Panc1 (cell line): ENCODE measurements at regions not wholly inside any gene's neighbourhood (a gene's known extent, or its start where the extent isn't known, plus 50 kb on each side); places are given as distances from the start of the nearest gene placed in this dataset.

Source experiments
- ATAC-seq: fragments of 200-7000 bp; cut with Tn5 transposase; 2 replicates; pipeline ENCODE4 v1.9.1; 2020; ENCODE audit warnings: mild to moderate bottlenecking, moderate library complexity
- BruUV-seq: library from RNA; stranded (reverse); fragments of 400-500 nt; replicated peaks from 2 replicates; lab custom pipeline; 2021; lab: Mats Ljungman, UMichigan
- CTCF ChIA-PET: fragments of 300-600 bp; sonication (Branson Sonifier 250); formaldehyde crosslinking; loops from one replicate; lab custom pipeline; 2022; ENCODE audit warnings: antibody characterized with exemption; lab: Charles Lee
- POLR2A ChIA-PET: fragments of 300-600 bp; sonication (Branson Sonifier 250); formaldehyde crosslinking; loops from one replicate; lab custom pipeline; 2022; ENCODE audit warnings: antibody characterized with exemption; lab: Charles Lee
- DNase-seq: peaks from one replicate; pipeline ENCODE4 v3.0.0-alpha.2; 2010; ENCODE audit warnings: low read depth, low spot score
- H3K27ac ChIP-seq: 2 replicates; pipeline ENCODE4 v1.5.1; 2011; ENCODE audit warnings: mild to moderate bottlenecking, low read length, inconsistent platforms
- H3K27me3 ChIP-seq: fragments of 200-500 bp; sonication (Bioruptor generic); 2 replicates; pipeline ENCODE4 v1.6.0; 2014; ENCODE audit warnings: low read length, inconsistent platforms; ENCODE audit not compliant: control insufficient read depth, insufficient read depth
- H3K36me3 ChIP-seq: fragments of 200-500 bp; sonication (Bioruptor generic); 2 replicates; pipeline ENCODE4 v1.5.1; 2014; ENCODE audit warnings: inconsistent platforms, mild to moderate bottlenecking, low read length, moderate library complexity; ENCODE audit not compliant: control insufficient read depth, insufficient read depth
- H3K4me1 ChIP-seq: 2 replicates; pipeline ENCODE4 v1.5.1; 2011; ENCODE audit warnings: inconsistent platforms, mild to moderate bottlenecking, low read length, moderate library complexity; ENCODE audit not compliant: control insufficient read depth, insufficient read depth
- H3K4me3 ChIP-seq, 2 experiments: 2 replicates each; pipeline ENCODE4 v1.5.1; 2011 to 2012; ENCODE audit warnings: low read depth in 2 of 2, low read length in 2 of 2, mild to moderate bottlenecking in 2 of 2, inconsistent platforms in 1 of 2, moderate library complexity in 1 of 2
- H3K9me3 ChIP-seq: fragments of 200-500 bp; sonication (Bioruptor generic); 2 replicates; pipeline ENCODE4 v1.5.1; 2014; ENCODE audit warnings: low read depth, mild to moderate bottlenecking, inconsistent platforms, low read length, moderate library complexity; ENCODE audit not compliant: control insufficient read depth, insufficient read depth
- CTCF ChIP-seq: fragments of 450-650 bp; IDR thresholded peaks from 2 replicates; pipeline ENCODE4 v1.5.1; 2017; ENCODE audit warnings: mild to moderate bottlenecking
- POLR2AphosphoS5 ChIP-seq: IDR thresholded peaks from 2 replicates; pipeline ENCODE4 v1.6.1; 2012; ENCODE audit warnings: mild to moderate bottlenecking, low read depth, low read length, moderate library complexity
- REST ChIP-seq, 2 experiments: IDR thresholded peaks; 2 replicates each; pipeline ENCODE4 v1.6.1; 2011 to 2012; ENCODE audit warnings: low read depth in 2 of 2, control low read depth in 1 of 2, low read length in 1 of 2, mild to moderate bottlenecking in 1 of 2, moderate library complexity in 1 of 2; ENCODE audit not compliant: insufficient read depth in 1 of 2
- SIN3A ChIP-seq: IDR thresholded peaks from 2 replicates; pipeline ENCODE4 v1.6.1; 2012; ENCODE audit warnings: low read depth, mild to moderate bottlenecking, low read length, moderate library complexity, borderline replicate concordance; ENCODE audit not compliant: insufficient read depth
- TCF7L2 ChIP-seq: IDR thresholded peaks from 2 replicates; pipeline ENCODE4 v1.6.1; 2011; ENCODE audit warnings: mild to moderate bottlenecking, low read depth, low read length, inconsistent platforms
- in situ Hi-C: cut with HindIII; loops from 2 replicates; pipeline ENCODE4 v1.10.0; 2016; ENCODE audit warnings: low sequenced_read_pairs, low pct_unique_long_range_greater_than_20kb
- intact Hi-C: fragments of 100-400 bp; cut with micrococcal nuclease; formaldehyde crosslinking; loops from one replicate; pipeline ENCODE4 v1.10.0; 2022; ENCODE audit not compliant: unreplicated experiment

GRCh38 chr11:119496997-119497396 lies 74.0 kb upstream of the THY1 start:
- intact Hi-C loops = no loop called here
- DNase-seq (no peak), ATAC-seq (no peak)
- Histone ChIP-seq H3K9me3 (no peaks in the 10 kb centered on the region), H3K27me3 (no peaks in the 10 kb centered on the region; the same call in 1 of the 2 replicates), H3K4me3 (no peak overlapping the region), H3K36me3 (no peaks in the 10 kb centered on the region), H3K27ac (no peak overlapping the region), H3K4me1 (no peaks in the 10 kb centered on the region)
- ChIA-PET POLR2A (no interaction called here), CTCF (no interaction called here)
- TF ChIP-seq TCF7L2 (no peak), POLR2AphosphoS5 (no peak), REST (IDR thresholded peaks at IDR 0.05; ENCODE audit: insufficient read depth in 1 of 2, low read depth in 2 of 2, low read length in 1 of 2) (no peak), SIN3A (no peak), CTCF (no peak)
- BruUV-seq = no TSS peak
- in situ Hi-C loops = no loop called here

GRCh38 chr11:119496469-119496868 lies 73.5 kb upstream of the THY1 start:
- ATAC-seq (no peak), DNase-seq (no peak)
- Histone ChIP-seq H3K9me3 (no peaks in the 10 kb centered on the region), H3K27ac (no peak overlapping the region), H3K36me3 (no peaks in the 10 kb centered on the region), H3K27me3 (no peaks in the 10 kb centered on the region; the same call in 1 of the 2 replicates), H3K4me1 (no peaks in the 10 kb centered on the region), H3K4me3 (no peak overlapping the region)
- ChIA-PET CTCF (no interaction called here), POLR2A (no interaction called here)
- in situ Hi-C loops = no loop called here
- BruUV-seq = no TSS peak
- no peak for TF ChIP-seq SIN3A
- no peak for TF ChIP-seq TCF7L2
- no peak for TF ChIP-seq REST (IDR thresholded peaks at IDR 0.05; ENCODE audit: insufficient read depth in 1 of 2, low read depth in 2 of 2, low read length in 1 of 2)
- no peak for TF ChIP-seq POLR2AphosphoS5
- intact Hi-C loops = no loop called here
